ENCODE measurements at regions not wholly inside any gene's neighbourhood (a gene's known extent, or its start where the extent isn't known, plus 50 kb on each side); places are given as distances from the start of the nearest gene placed in this dataset.

GRCh38 chr10:71048971-71049615 lies 160.7 kb upstream of the PCBD1 start:
- DNase-seq (no peak), ATAC-seq (no peak)
- no peaks in the 10 kb centered on the region for H3K36me3 ChIP-seq (ENCODE audit: low read depth)
- no peak for TF ChIP-seq CTCF (IDR thresholded peaks at IDR 0.05)
- H3K4me1 ChIP-seq (ENCODE audit: low read depth), result no peaks in the 10 kb centered on the region
- H3K9me3 ChIP-seq, result no peaks in the 10 kb centered on the region
- H3K4me3 ChIP-seq, result no peak overlapping the region
- intact Hi-C loops (cut with DNase I, micrococcal nuclease), result no loop called here

- intact Hi-C loops (cut with DNase I, micrococcal nuclease), result no loop called here
- Histone ChIP-seq H3K4me3 (no peak overlapping the region), H3K4me1 (ENCODE audit: low read depth) (no peaks in the 10 kb centered on the region), H3K36me3 (ENCODE audit: low read depth) (no peaks in the 10 kb centered on the region), H3K9me3 (no peaks in the 10 kb centered on the region)
- DNase-seq (no peak), ATAC-seq (no peak)
- no peak for TF ChIP-seq CTCF (IDR thresholded peaks at IDR 0.05)
Measured at GRCh38 chr10:71049994-71050393, 161.6 kb upstream of the PCBD1 start.

GRCh38 chr10:71052076-71052660 lies 160.2 kb upstream of the UNC5B start:
- intact Hi-C loops (cut with DNase I, micrococcal nuclease), result no loop called here
- no peak for TF ChIP-seq CTCF (IDR thresholded peaks at IDR 0.05)

GRCh38 chr10:71052708-71053107 lies 159.7 kb upstream of the UNC5B start:
- Histone ChIP-seq H3K4me1 (ENCODE audit: low read depth) (no peaks in the 10 kb centered on the region), H3K36me3 (ENCODE audit: low read depth) (no peaks in the 10 kb centered on the region), H3K9me3 (no peaks in the 10 kb centered on the region), H3K4me3 (no peak overlapping the region)
- ATAC-seq (no peak), DNase-seq (no peak)
- intact Hi-C loops (cut with DNase I, micrococcal nuclease), result no loop called here
- TF ChIP-seq CTCF (IDR thresholded peaks at IDR 0.05), result no peak

More at GRCh38 chr10:71052076-71052660, 160.2 kb upstream of the UNC5B start:
- H3K4me1 ChIP-seq (ENCODE audit: low read depth), result no peaks in the 10 kb centered on the region
- ATAC-seq, result no peak
- H3K36me3 ChIP-seq (ENCODE audit: low read depth), result no peaks in the 10 kb centered on the region
- H3K4me3 ChIP-seq, result no peak overlapping the region
- DNase-seq, result no peak
- H3K9me3 ChIP-seq, result no peaks in the 10 kb centered on the region

GRCh38 chr10:71053169-71053895 lies 159.0 kb upstream of the UNC5B start:
- Histone ChIP-seq H3K36me3 (ENCODE audit: low read depth) (no peaks in the 10 kb centered on the region), H3K4me3 (no peak overlapping the region), H3K4me1 (ENCODE audit: low read depth) (no peaks in the 10 kb centered on the region), H3K9me3 (no peaks in the 10 kb centered on the region)
- intact Hi-C loops (cut with DNase I, micrococcal nuclease), result no loop called here
- TF ChIP-seq CTCF (IDR thresholded peaks at IDR 0.05), result no peak
- ATAC-seq (no peak), DNase-seq (no peak)
